H1 (cell line): ENCODE measurements at regions not wholly inside any gene's neighbourhood (a gene's known extent, or its start where the extent isn't known, plus 50 kb on each side); places are given as distances from the start of the nearest gene placed in this dataset.

Experiments
- CHD7 ChIP-seq: fragments of 300-600 bp; sonication (generic); IDR thresholded peaks from 2 replicates; pipeline ENCODE4 v1.7.1; 2012; ENCODE audit warnings: low read length, moderate library complexity, mild to moderate bottlenecking, inconsistent platforms; ENCODE audit not compliant: insufficient replicate concordance
- KDM1A ChIP-seq: fragments of 200-600, 300-600 bp; sonication (generic); IDR thresholded peaks from 2 replicates; pipeline ENCODE4 v1.7.1; 2016; ENCODE audit warnings: mild to moderate bottlenecking, low read length, borderline replicate concordance

DNA sequence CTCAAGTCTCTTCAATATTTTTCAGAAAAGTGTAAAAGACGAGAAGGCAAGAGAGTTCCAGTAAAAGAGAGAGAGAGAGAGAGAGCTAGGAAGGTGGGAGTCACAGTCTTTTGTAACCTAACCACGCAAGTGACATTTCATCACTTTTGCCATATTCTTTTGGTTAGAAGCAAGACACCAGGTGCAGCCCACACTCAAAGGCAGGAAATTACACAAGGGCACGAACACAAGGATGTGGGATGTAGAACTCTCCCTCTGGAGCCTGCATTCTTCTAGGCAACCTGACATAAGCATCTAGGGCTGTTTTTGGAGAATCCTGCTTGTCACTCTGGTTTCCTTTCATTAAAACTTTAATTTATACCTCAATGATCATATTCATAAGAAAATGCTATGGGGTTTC is 1213.1 kb downstream of the DNAJB9 start (continued):
- TF ChIP-seq CHD7 (no peak), KDM1A (no peak)
